ENCODE measurements at regions not wholly inside any gene's neighbourhood (a gene's known extent, or its start where the extent isn't known, plus 50 kb on each side); places are given as distances from the start of the nearest gene placed in this dataset.

GRCh38 chr14:56944397-56944796 is 134.1 kb upstream of the OTX2 start:
- no peak for TF ChIP-seq FOXP1 (CRISPR knock-in tag; IDR thresholded peaks at IDR 0.05; ENCODE audit: borderline replicate concordance)
- TF ChIP-seq CTCF (IDR thresholded peaks at IDR 0.05): no peak
- TF ChIP-seq ZSCAN18 (CRISPR knock-in tag; IDR thresholded peaks at IDR 0.05): no peak
- no peak for TF ChIP-seq MAX (CRISPR knock-in tag; IDR thresholded peaks at IDR 0.05)

Measured in WTC11 (cell line).